ENCODE measurements at regions not wholly inside any gene's neighbourhood (a gene's known extent, or its start where the extent isn't known, plus 50 kb on each side); places are given as distances from the start of the nearest gene placed in this dataset.

GRCh38 chr6:167227984-167228383, 63.1 kb upstream of the UNC93A start:
- TF ChIP-seq SP1 (IDR thresholded peaks at IDR 0.05) = no peak
- no peak for TF ChIP-seq ELF4 (IDR thresholded peaks at IDR 0.05)
- TF ChIP-seq FOXM1 (IDR thresholded peaks at IDR 0.05; ENCODE audit: borderline replicate concordance) = no peak
- TF ChIP-seq SUZ12 (IDR thresholded peaks at IDR 0.05) = no peak
- no peak for TF ChIP-seq FOXA1 (IDR thresholded peaks at IDR 0.05)
- TF ChIP-seq BHLHE40 (IDR thresholded peaks at IDR 0.05; ENCODE audit: borderline replicate concordance) = no peak
- TF ChIP-seq CTBP1 (IDR thresholded peaks at IDR 0.05; ENCODE audit: borderline replicate concordance) = no peak
- no peak for TF ChIP-seq HDGF (IDR thresholded peaks at IDR 0.05; ENCODE audit: borderline replicate concordance)
- no peak for TF ChIP-seq L3MBTL2 (conservative IDR thresholded peaks at IDR 0.05)
- TF ChIP-seq LEF1 (IDR thresholded peaks at IDR 0.05; ENCODE audit: borderline replicate concordance) = no peak
- TF ChIP-seq ARNT (IDR thresholded peaks at IDR 0.05) = no peak
- TF ChIP-seq ZNF384 (IDR thresholded peaks at IDR 0.05) = no peak
